Nephron (organoid): ENCODE measurements at regions not wholly inside any gene's neighbourhood (a gene's known extent, or its start where the extent isn't known, plus 50 kb on each side); places are given as distances from the start of the nearest gene placed in this dataset.
A peak's percentile ranks its signal among the peaks of the same experiment; 100 is the strongest.
"Not testable (repeated sequence)": the region's sequence is repeated elsewhere in the genome, so short reads cannot be mapped to it uniquely, and the experiment has no call there.

Source experiments
- H3K27ac Mint-ChIP-seq, 3 experiments: 2 replicates each; pipeline ENCODE4 v1.8.0; 2020; ENCODE audit warnings: mixed read lengths in 3 of 3, mild to moderate bottlenecking in 2 of 3, moderate library complexity in 1 of 3
- H3K27me3 Mint-ChIP-seq: 2 replicates; pipeline ENCODE4 v1.8.0; 2021; ENCODE audit warnings: low read depth, mild to moderate bottlenecking, moderate library complexity, mixed read lengths
- H3K36me3 Mint-ChIP-seq: 2 replicates; pipeline ENCODE4 v1.8.0; 2020; ENCODE audit warnings: low read depth, mixed read lengths
- H3K4me1 Mint-ChIP-seq: 2 replicates; pipeline ENCODE4 v1.8.0; 2020; ENCODE audit warnings: mixed read lengths
- H3K4me3 Mint-ChIP-seq, 3 experiments: 2 replicates each; pipeline ENCODE4 v1.8.0; 2020; ENCODE audit warnings: mild to moderate bottlenecking in 3 of 3, mixed read lengths in 3 of 3, moderate library complexity in 2 of 3
- H3K9me3 Mint-ChIP-seq: 2 replicates; pipeline ENCODE4 v1.8.0; 2020; ENCODE audit warnings: mixed read lengths
- CTCF ChIP-seq, 3 experiments: fragments of 200-600 bp; sonication (generic); IDR thresholded peaks; one replicate each; pipeline ENCODE4 v1.5.0; 2021; ENCODE audit warnings: antibody characterized with exemption in 3 of 3; ENCODE audit not compliant: unreplicated experiment in 3 of 3

DNA sequence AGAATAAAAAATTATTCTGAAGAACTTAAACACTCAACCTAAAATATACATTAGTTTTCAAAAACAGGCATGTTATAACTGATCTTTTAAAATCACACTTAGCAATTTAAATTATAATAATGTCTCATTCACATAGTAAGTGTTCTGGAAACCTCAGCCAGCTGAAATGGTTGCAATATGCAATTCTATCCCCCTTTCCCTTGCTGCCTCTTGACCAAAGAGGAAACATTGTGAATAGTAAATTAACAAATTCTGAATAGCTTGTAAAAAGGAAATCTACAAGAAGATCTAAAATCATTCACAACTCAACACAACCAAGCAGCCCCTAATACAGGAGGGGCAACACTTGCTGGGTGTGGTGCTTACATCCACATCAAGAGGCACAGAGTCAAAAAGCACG is 431.9 kb downstream of the BCAT1 start:
- Mint-ChIP-seq H3K27ac (no peak overlapping the region), H3K36me3 (peaks cover 28% of the 10 kb centered on the region), H3K9me3 (peaks cover 32% of the 10 kb centered on the region), H3K27me3 (no peaks in the 10 kb centered on the region), H3K4me3 (no peak overlapping the region), H3K4me1 (no peaks in the 10 kb centered on the region)
- TF ChIP-seq CTCF (IDR thresholded peaks at IDR 0.05; ENCODE audit: unreplicated experiment in 3 of 3): no peak

- Mint-ChIP-seq H3K27ac (peak overlapping the region in 1 of 3 experiments; percentile 11), H3K27me3 (peaks cover 5% of the 10 kb centered on the region), H3K36me3 (no peaks in the 10 kb centered on the region), H3K4me3 (no peak overlapping the region), H3K4me1 (no peaks in the 10 kb centered on the region), H3K9me3 (no peaks in the 10 kb centered on the region)
- no peak for TF ChIP-seq CTCF (IDR thresholded peaks at IDR 0.05; ENCODE audit: unreplicated experiment in 3 of 3)
These were observed 438.2 kb downstream of the BCAT1 start for GRCh38 chr12:24510581-24511125.

GRCh38 chr12:24507827-24508226 is 441.1 kb downstream of the BCAT1 start:
- H3K27ac Mint-ChIP-seq: no peak overlapping the region

DNA sequence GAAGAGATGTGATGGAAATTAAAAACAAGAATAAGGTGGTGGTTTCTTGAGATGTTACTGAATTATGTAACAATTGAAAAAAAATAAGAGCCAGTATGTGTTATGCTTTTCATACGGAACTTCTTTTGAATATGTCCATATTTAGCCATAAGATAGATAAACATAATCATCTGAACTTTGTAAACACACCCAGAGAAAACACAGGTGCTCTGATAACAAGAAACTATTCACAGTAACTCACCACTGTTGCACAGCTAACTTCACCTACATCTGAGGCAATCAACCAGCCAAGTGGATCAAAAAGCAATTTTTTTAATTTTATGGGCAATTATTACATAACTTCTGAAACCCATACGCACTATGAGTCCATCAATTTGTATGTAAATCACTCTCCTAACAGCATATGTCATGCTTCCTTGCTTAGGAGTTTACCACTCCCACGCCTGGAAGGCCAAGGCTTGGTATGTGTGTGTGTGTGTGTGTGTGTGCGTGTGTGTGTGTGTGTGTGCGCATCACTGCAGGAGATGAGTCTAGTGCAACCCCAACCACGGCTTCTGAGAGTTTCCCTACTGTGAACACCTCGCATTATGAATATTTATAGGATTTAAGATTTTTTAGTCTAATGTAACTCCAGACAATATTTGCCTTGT is 443.4 kb downstream of the BCAT1 start:
- Mint-ChIP-seq H3K4me1 (peaks cover 3% of the 10 kb centered on the region), H3K36me3 (no peaks in the 10 kb centered on the region), H3K27ac (no peak overlapping the region), H3K27me3 (peaks cover 5% of the 10 kb centered on the region), H3K9me3 (no peaks in the 10 kb centered on the region), H3K4me3 (no peak overlapping the region)
- TF ChIP-seq CTCF (IDR thresholded peaks at IDR 0.05; ENCODE audit: unreplicated experiment in 3 of 3): no peak

More at GRCh38 chr12:24507827-24508226, 441.1 kb downstream of the BCAT1 start:
- Mint-ChIP-seq H3K4me3 (no peak overlapping the region), H3K36me3 (no peaks in the 10 kb centered on the region), H3K27me3 (peaks cover 5% of the 10 kb centered on the region), H3K4me1 (no peaks in the 10 kb centered on the region), H3K9me3 (no peaks in the 10 kb centered on the region)
- TF ChIP-seq CTCF (IDR thresholded peaks at IDR 0.05; ENCODE audit: unreplicated experiment in 3 of 3): no peak

DNA sequence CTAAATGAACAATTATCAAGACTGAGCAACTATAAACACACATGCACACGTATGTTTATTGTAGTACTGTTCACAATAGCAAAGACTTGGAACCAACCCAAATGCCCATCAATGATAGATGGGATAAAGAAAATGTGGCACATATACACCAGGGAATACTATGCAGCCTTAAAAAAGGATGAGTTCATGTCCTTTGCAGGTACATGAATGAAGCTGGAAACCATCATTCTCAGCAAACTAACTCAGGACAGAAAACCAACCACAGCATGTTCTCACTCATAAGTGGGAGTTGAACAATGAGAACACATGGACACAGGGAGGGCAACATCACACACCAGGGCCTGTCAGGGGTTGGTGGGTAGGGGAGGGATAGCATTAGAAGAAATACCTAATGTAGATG is 445.4 kb downstream of the BCAT1 start:
- H3K9me3 Mint-ChIP-seq, H3K27me3 Mint-ChIP-seq, H3K36me3 Mint-ChIP-seq, H3K27ac Mint-ChIP-seq, H3K4me1 Mint-ChIP-seq, H3K4me3 Mint-ChIP-seq: not testable (repeated sequence)

GRCh38 chr12:24500831-24501230 is 448.1 kb downstream of the BCAT1 start:
- H3K27ac Mint-ChIP-seq: peak overlapping the region in 1 of 3 experiments; percentile 25

More at GRCh38 chr12:24500831-24501230, 448.1 kb downstream of the BCAT1 start:
- no peaks in the 10 kb centered on the region for H3K27me3 Mint-ChIP-seq
- H3K9me3 Mint-ChIP-seq: no peaks in the 10 kb centered on the region
- peaks cover 5% of the 10 kb centered on the region for H3K4me1 Mint-ChIP-seq
- H3K4me3 Mint-ChIP-seq: no peak overlapping the region
- no peaks in the 10 kb centered on the region for H3K36me3 Mint-ChIP-seq
- TF ChIP-seq CTCF (IDR thresholded peaks at IDR 0.05; ENCODE audit: unreplicated experiment in 3 of 3): no peak
